ENCODE measurements at regions not wholly inside any gene's neighbourhood (a gene's known extent, or its start where the extent isn't known, plus 50 kb on each side); places are given as distances from the start of the nearest gene placed in this dataset.

- TF ChIP-seq CTCF (IDR thresholded peaks at IDR 0.05; ENCODE audit: low read depth, low read length) (no peak), EZH2phosphoT487 (IDR thresholded peaks at IDR 0.05; ENCODE audit: low read depth) (no peak)
Measured at GRCh38 chr20:20915844-20916243, 190.3 kb downstream of the LINC00237 start.
